Neuron (in vitro differentiated cells): ENCODE measurements at regions not wholly inside any gene's neighbourhood (a gene's known extent, or its start where the extent isn't known, plus 50 kb on each side); places are given as distances from the start of the nearest gene placed in this dataset.

Experiments
- H2AFZ ChIP-seq: one replicate; pipeline ENCODE4 v1.6.1; 2013; ENCODE audit warnings: low read depth, mild to moderate bottlenecking, inconsistent platforms, low read length, moderate library complexity
- H3K27me3 ChIP-seq: one replicate; pipeline ENCODE4 v1.6.1; 2013; ENCODE audit warnings: low read length; ENCODE audit not compliant: insufficient read depth
- H3K36me3 ChIP-seq: one replicate; pipeline ENCODE4 v1.6.1; 2013; ENCODE audit warnings: low read length; ENCODE audit not compliant: insufficient read depth
- H3K4me1 ChIP-seq: one replicate; pipeline ENCODE4 v1.6.1; 2013; ENCODE audit warnings: low read length; ENCODE audit not compliant: insufficient read depth
- H3K4me3 ChIP-seq: 2 replicates; pipeline ENCODE4 v1.5.1; 2013; ENCODE audit warnings: mild to moderate bottlenecking, low read length, moderate library complexity
- H3K9me3 ChIP-seq: one replicate; pipeline ENCODE4 v1.6.1; 2013; ENCODE audit warnings: low read length

- Histone ChIP-seq H3K36me3 (no peaks in the 10 kb centered on the region), H3K4me1 (peaks cover 24% of the 10 kb centered on the region), H3K4me3 (no peak overlapping the region), H3K27me3 (no peaks in the 10 kb centered on the region), H3K9me3 (no peaks in the 10 kb centered on the region), H2AFZ (no peak overlapping the region)
These were observed 57.4 kb upstream of the C1orf21 start for GRCh38 chr1:184329245-184329953.

DNA sequence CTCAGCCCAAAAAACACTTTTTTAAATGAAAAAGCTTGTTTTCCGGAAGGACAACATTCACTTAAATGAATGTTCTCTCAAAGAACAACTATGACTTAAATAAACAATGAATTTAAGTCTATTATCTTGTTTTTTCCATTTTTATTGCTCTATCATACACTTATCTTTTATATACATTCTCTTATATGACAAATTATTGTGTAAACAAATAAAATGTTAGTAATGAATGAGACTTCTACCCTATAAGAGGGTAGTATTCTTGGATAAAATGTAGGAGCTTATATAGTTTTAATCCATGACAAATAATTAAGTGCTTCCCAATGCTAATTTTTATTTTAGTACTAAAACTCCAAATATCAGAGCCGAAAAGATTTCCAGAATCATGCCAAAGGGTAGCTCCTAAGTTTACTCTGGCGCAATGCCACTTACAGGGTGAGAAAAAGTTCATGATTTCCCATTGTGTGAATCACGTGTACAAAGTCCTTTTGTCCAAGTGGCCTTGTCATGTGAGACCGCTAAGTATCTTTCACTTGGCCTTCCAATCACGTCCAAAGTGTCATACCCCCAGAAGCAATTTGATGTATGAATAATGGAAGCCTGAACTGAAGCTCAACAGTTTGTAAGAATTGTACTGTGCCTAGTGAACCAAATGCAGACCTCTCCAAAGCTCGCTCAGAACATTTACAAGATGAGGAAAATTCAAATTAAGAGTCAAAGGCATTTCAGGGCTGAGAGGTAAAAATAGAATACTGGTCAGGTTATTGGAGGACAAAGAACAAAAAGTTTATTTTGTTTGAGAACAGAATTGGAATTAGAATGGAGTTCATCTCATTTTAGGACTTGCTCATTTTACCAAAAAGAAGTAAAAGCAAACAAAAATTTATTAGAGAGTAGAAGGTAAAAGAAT lies 56.6 kb upstream of the C1orf21 start:
- Histone ChIP-seq H3K27me3 (no peaks in the 10 kb centered on the region), H2AFZ (peak overlapping the region; percentile 68), H3K4me3 (no peak overlapping the region), H3K36me3 (no peaks in the 10 kb centered on the region), H3K4me1 (peaks cover 24% of the 10 kb centered on the region), H3K9me3 (no peaks in the 10 kb centered on the region)

- Histone ChIP-seq H3K36me3 (no peaks in the 10 kb centered on the region), H3K4me3 (no peak overlapping the region), H2AFZ (peak overlapping the region; percentile 68), H3K9me3 (no peaks in the 10 kb centered on the region), H3K4me1 (peaks cover 24% of the 10 kb centered on the region), H3K27me3 (no peaks in the 10 kb centered on the region)
These were observed 56.0 kb upstream of the C1orf21 start for GRCh38 chr1:184330875-184331274.
